A549 (cell line): ENCODE measurements at regions not wholly inside any gene's neighbourhood (a gene's known extent, or its start where the extent isn't known, plus 50 kb on each side); places are given as distances from the start of the nearest gene placed in this dataset.

Experiments used
- ATAC-seq, 2 experiments: fragments of 200-7000 bp in 1 of 2; fragments of >200 bp in 1 of 2; cut with Nextera tagmentation in 1 of 2; cut with Tn5 transposase in 1 of 2; 3 replicates each; pipeline versions ENCODE4 v1.8.0 to v1.9.1; 2018 to 2020; ENCODE audit warnings: mild to moderate bottlenecking in 1 of 2, moderate library complexity in 1 of 2
- CTCF ChIA-PET: fragments of 300-600 bp; sonication (Branson Sonifier 250); formaldehyde crosslinking; extraction: SDS; loops from one replicate; lab custom pipeline; 2021; ENCODE audit warnings: antibody characterized with exemption, inconsistent platforms; lab: Yijun Ruan, JAX
- POLR2A ChIA-PET: fragments of 350-600 bp; formaldehyde crosslinking; extraction: SDS; loops from one replicate; lab custom pipeline; 2021; ENCODE audit warnings: antibody characterized with exemption, inconsistent platforms; lab: Yijun Ruan, JAX
- DNase-seq, 2 experiments: peaks; one replicate each; pipeline versions ENCODE4 v3.0.0 to v3.0.0-alpha.2; 2011 to 2016; ENCODE audit warnings: low read depth in 1 of 2, low spot score in 1 of 2
- FAIRE-seq: peaks from 2 replicates; lab custom pipeline; 2011; peaks lifted over from hg19 to GRCh38; lab: Jason Lieb, UNC
- H3K27ac ChIP-seq, 2 experiments: fragments of >200 bp; sonication (Bioruptor Twin); formaldehyde crosslinking; 3 replicates each; pipeline ENCODE4 v1.5.1; 2016 to 2017
- H3K4me1 ChIP-seq: fragments of >200 bp; sonication (Bioruptor Twin); formaldehyde crosslinking; 3 replicates; pipeline ENCODE4 v1.6.1; 2016
- H3K4me2 ChIP-seq: fragments of >200 bp; sonication (Bioruptor Twin); formaldehyde crosslinking; 3 replicates; pipeline ENCODE4 v1.6.1; 2016
- H3K4me3 ChIP-seq: fragments of >200 bp; sonication (Bioruptor Twin); formaldehyde crosslinking; 3 replicates; pipeline ENCODE4 v1.5.1; 2016
- H3K9me3 ChIP-seq: fragments of >200 bp; sonication (Bioruptor Twin); formaldehyde crosslinking; 3 replicates; pipeline ENCODE4 v1.6.1; 2016
- BHLHE40 ChIP-seq: IDR thresholded peaks from 2 replicates; pipeline ENCODE4 v1.6.1; 2012; ENCODE audit warnings: low read depth, low read length, inconsistent platforms
- CEBPB ChIP-seq, 2 experiments: fragments of >200 bp in 1 of 2; sonication (Bioruptor Twin) in 1 of 2; formaldehyde crosslinking in 1 of 2; IDR thresholded peaks; 2 replicates each; pipeline ENCODE4 v1.6.1; 2012 to 2016
- CHD2 ChIP-seq: fragments of 150-350 bp; IDR thresholded peaks from 2 replicates; pipeline ENCODE4 v1.6.1; 2014; ENCODE audit warnings: low read length; ENCODE audit not compliant: partially characterized antibody
- CHD4 ChIP-seq: fragments of 200-600 bp; sonication (generic); IDR thresholded peaks from 2 replicates; pipeline ENCODE4 v1.6.1; 2016; ENCODE audit warnings: antibody characterized with exemption, mild to moderate bottlenecking, borderline replicate concordance
- EHMT2 ChIP-seq: fragments of 200-600 bp; sonication (generic); IDR thresholded peaks from 2 replicates; pipeline ENCODE4 v1.6.1; 2016; ENCODE audit warnings: antibody characterized with exemption, low read depth, mild to moderate bottlenecking, moderate library complexity
- EP300 ChIP-seq, 2 experiments: fragments of >200 bp; sonication (Bioruptor Twin); formaldehyde crosslinking; IDR thresholded peaks; 2 replicates in 1 of 2; 3 replicates in 1 of 2; pipeline ENCODE4 v1.6.1; 2016 to 2017
- FOSL2 ChIP-seq, 2 experiments: fragments of 450-650 bp in 1 of 2; fragments of >200 bp in 1 of 2; sonication (Bioruptor Twin) in 1 of 2; formaldehyde crosslinking; IDR thresholded peaks; 2 replicates each; pipeline versions ENCODE4 v1.5.0 to v1.6.1; 2016 to 2020; ENCODE audit warnings: mild to moderate bottlenecking in 1 of 2, moderate library complexity in 1 of 2
- GATA3 ChIP-seq: IDR thresholded peaks from 2 replicates; pipeline ENCODE4 v1.6.1; 2012; ENCODE audit warnings: borderline replicate concordance
- HOXA7 ChIP-seq: fragments of 250-450 bp; sonication (Bioruptor Pico); IDR thresholded peaks from 2 replicates; pipeline ENCODE4 v1.5.0; 2020; ENCODE audit warnings: mild to moderate bottlenecking, moderate library complexity
- HOXB13 ChIP-seq: fragments of 250-450 bp; sonication (Bioruptor Pico); IDR thresholded peaks from 2 replicates; pipeline ENCODE4 v1.5.0; 2020; ENCODE audit warnings: low read depth, mild to moderate bottlenecking, moderate library complexity
- HOXB5 ChIP-seq: fragments of 250-450 bp; sonication (Bioruptor Pico); IDR thresholded peaks from 2 replicates; pipeline ENCODE4 v1.5.0; 2020; ENCODE audit warnings: mild to moderate bottlenecking, moderate library complexity
- MAFK ChIP-seq: fragments of 450-650 bp; IDR thresholded peaks from 2 replicates; pipeline ENCODE4 v1.6.1; 2014; ENCODE audit not compliant: partially characterized antibody
- MYC ChIP-seq: IDR thresholded peaks from 2 replicates; pipeline ENCODE4 v1.6.1; 2012; ENCODE audit warnings: mild to moderate bottlenecking, inconsistent platforms, low read length, improper control_type of control experiment, borderline replicate concordance
- NPAS2 ChIP-seq: fragments of 250-450 bp; sonication (Bioruptor Pico); IDR thresholded peaks from 2 replicates; pipeline ENCODE4 v1.8.0; 2022; ENCODE audit warnings: mild to moderate bottlenecking, moderate library complexity, borderline replicate concordance
- POLR2A ChIP-seq: IDR thresholded peaks from 2 replicates; pipeline ENCODE4 v1.6.1; 2012; ENCODE audit warnings: mild to moderate bottlenecking, low read length
- POLR2AphosphoS2 ChIP-seq: conservative IDR thresholded peaks from 2 replicates; pipeline ENCODE4 v1.6.1; 2012; ENCODE audit warnings: low read length, improper control_type of control experiment, inconsistent platforms
- RAD21 ChIP-seq, 2 experiments: fragments of >200 bp in 1 of 2; sonication (Bioruptor Twin) in 1 of 2; formaldehyde crosslinking in 1 of 2; IDR thresholded peaks in 1 of 2; conservative IDR thresholded peaks in 1 of 2; 2 replicates in 1 of 2; 3 replicates in 1 of 2; pipeline ENCODE4 v1.6.1; 2012 to 2018; ENCODE audit warnings: inconsistent platforms in 1 of 2
- RCOR1 ChIP-seq: fragments of 150-350 bp; IDR thresholded peaks from 2 replicates; pipeline ENCODE4 v1.6.1; 2014; ENCODE audit warnings: antibody characterized with exemption, low read length, low read depth
- RFX5 ChIP-seq: fragments of 450-650 bp; IDR thresholded peaks from 2 replicates; pipeline ENCODE4 v1.7.1; 2014; ENCODE audit warnings: antibody characterized with exemption, mild to moderate bottlenecking, moderate library complexity
- ZFP36 ChIP-seq: fragments of 450-650 bp; IDR thresholded peaks from 2 replicates; pipeline ENCODE4 v1.6.1; 2014; ENCODE audit warnings: borderline replicate concordance; ENCODE audit not compliant: partially characterized antibody
- ZSCAN20 ChIP-seq: fragments of 250-450 bp; sonication (Bioruptor Pico); IDR thresholded peaks from 2 replicates; pipeline ENCODE4 v1.8.0; 2022; ENCODE audit warnings: mild to moderate bottlenecking, moderate library complexity
- WGBS: methylation state at CpG from one replicate; pipeline ENCODE4 v1.1.6; 2017; ENCODE audit errors: missing lambda C conversion rate; 5-methylcytosine and 5-hydroxymethylcytosine counted together
- TF ChIP-seq, protein P1 (sequence below): fragments of 250-450 bp; sonication (Bioruptor Pico); IDR thresholded peaks from 2 replicates; pipeline ENCODE4 v1.5.0; 2021; ENCODE audit warnings: mild to moderate bottlenecking, moderate library complexity, borderline replicate concordance

DNA sequence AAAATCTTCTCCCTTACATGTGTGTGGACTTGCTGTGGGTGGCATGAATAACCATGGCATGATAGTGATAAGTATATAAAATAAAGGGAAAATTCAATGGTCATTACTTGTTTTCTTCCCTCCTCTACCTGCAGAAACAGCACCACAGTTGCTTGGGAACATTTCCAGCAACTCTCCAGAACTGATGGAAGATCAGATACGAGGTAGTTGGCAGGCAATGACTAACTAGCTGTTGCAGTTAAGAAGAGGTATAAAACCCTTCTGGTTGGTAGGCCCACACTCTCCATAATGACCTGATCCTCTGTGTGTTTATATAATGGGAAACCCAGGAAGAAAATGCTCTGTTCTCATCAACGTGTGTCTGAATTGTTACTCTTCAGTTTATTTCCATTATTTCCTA lies 185.9 kb downstream of the SYK start:
- CTCF ChIA-PET = no interaction called here
- Histone ChIP-seq H3K9me3 (no peaks in the 10 kb centered on the region), H3K4me3 (no peak overlapping the region), H3K4me2 (no peak overlapping the region), H3K27ac (no peak overlapping the region), H3K4me1 (peaks cover 14% of the 10 kb centered on the region)
- POLR2A ChIA-PET = no interaction called here
- no peak for ATAC-seq
- no peak for DNase-seq
- no peak for FAIRE-seq
- WGBS = 66% methylated on average over 2 of the region's 2 CpGs
- TF ChIP-seq NPAS2 (CRISPR knock-in tag) = no peak

DNA sequence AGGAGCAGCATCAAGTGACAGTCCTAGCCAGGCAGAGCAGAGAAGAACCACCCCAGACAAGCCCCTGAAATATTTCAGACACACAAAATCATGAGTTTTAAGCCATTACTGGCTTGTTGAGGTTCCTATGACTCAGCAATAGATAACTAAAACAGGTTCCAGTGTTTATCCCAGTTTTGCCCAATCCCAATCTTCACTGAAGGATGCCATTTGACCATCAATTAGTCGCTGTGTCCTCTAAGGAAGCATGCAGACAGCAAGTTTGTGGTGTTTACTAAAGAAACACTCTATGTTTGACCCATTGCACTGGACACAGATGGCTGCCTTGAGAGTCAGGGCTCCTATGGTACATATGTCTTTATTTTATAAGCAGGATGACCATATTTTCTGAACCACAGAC lies 186.7 kb downstream of the SYK start:
- FAIRE-seq = no peak

DNA sequence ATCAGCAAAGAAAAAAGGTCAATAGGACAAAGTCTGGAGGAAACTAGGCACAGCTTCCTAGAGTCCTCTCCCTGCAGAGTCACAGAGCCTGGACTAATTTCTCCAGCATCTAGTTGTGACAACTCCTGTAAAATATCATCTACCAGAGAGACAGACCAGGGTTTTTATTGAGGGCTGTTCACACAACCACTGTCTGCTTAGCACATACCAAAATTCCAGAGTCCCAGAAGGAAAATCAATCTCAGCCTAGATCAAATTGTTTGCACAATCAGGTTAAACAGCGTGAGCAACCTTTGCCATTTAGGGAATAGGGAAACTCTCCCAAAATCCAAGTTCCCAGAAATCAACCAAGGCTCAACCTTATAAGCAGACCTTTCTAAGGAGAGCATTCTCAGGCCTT lies 190.3 kb downstream of the SYK start:
- ATAC-seq (peak; percentile 78 to 93), DNase-seq (peak in 1 of 2 experiments; percentile 56), FAIRE-seq (no peak)
- peaks cover 21% of the 10 kb centered on the region for H3K4me1 ChIP-seq
- CTCF ChIA-PET = interaction anchor here (1.2 to 2.3 kb wide), 2 partner anchors 77 to 433 kb away, joined by 3 to 8 read pairs; no protein-coding TSS in a partner anchor
- TF ChIP-seq GATA3 = peak; percentile 61
- TF ChIP-seq POLR2A = no peak
- peak; percentile 33 to 67; a peak in 3 of 4 replicates for TF ChIP-seq CEBPB (IDR thresholded peaks at IDR 0.05)
- TF ChIP-seq MAFK = peak; percentile 67
- TF ChIP-seq CHD2 = no peak
- WGBS = 5% methylated on average over 1 of the region's 1 CpG
- H3K4me2 ChIP-seq = peak overlapping the region; percentile 71
- H3K4me3 ChIP-seq = no peak overlapping the region
- 0 out of 3 replicates have a peak, but pooled peaks cover 2% of the 10 kb centered on the region for H3K9me3 ChIP-seq
- peak overlapping the region; percentile 72 to 74 for H3K27ac ChIP-seq
- POLR2A ChIA-PET = no interaction called here

More for the DNA sequence above, 186.7 kb downstream of the SYK start:
- CTCF ChIA-PET = no interaction called here
- POLR2A ChIA-PET = no interaction called here
- TF ChIP-seq CHD2 (no peak), EHMT2 (no peak), HOXB13 (CRISPR knock-in tag) (no peak), HOXB5 (CRISPR knock-in tag) (no peak), ZFP36 (no peak), RFX5 (no peak), RCOR1 (no peak), POLR2AphosphoS2 (no peak), MYC (no peak), FOSL2 (IDR thresholded peaks at IDR 0.05) (no peak), FOSL2 (CRISPR knock-in tag; IDR thresholded peaks at IDR 0.05) (no peak), BHLHE40 (no peak), EP300 (IDR thresholded peaks at IDR 0.05) (no peak), HOXA7 (CRISPR knock-in tag) (no peak), ZSCAN20 (CRISPR knock-in tag) (no peak), CHD4 (no peak), GATA3 (no peak), RAD21 (conservative IDR thresholded peaks at IDR 0.05 in 1 of 2, IDR thresholded peaks at IDR 0.05 in 1 of 2) (no peak)
- TF ChIP-seq, protein P1, sequence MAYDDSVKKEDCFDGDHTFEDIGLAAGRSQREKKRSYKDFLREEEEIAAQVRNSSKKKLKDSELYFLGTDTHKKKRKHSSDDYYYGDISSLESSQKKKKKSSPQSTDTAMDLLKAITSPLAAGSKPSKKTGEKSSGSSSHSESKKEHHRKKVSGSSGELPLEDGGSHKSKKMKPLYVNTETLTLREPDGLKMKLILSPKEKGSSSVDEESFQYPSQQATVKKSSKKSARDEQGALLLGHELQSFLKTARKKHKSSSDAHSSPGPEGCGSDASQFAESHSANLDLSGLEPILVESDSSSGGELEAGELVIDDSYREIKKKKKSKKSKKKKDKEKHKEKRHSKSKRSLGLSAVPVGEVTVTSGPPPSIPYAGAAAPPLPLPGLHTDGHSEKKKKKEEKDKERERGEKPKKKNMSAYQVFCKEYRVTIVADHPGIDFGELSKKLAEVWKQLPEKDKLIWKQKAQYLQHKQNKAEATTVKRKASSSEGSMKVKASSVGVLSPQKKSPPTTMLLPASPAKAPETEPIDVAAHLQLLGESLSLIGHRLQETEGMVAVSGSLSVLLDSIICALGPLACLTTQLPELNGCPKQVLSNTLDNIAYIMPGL = no peak
- H3K4me2 ChIP-seq = no peak overlapping the region
- ATAC-seq (no peak), DNase-seq (no peak)
- WGBS = 60% methylated on average over 1 of the region's 1 CpG
- H3K4me1 ChIP-seq = peaks cover 21% of the 10 kb centered on the region
- no peak overlapping the region for H3K27ac ChIP-seq
- H3K4me3 ChIP-seq = no peak overlapping the region
- H3K9me3 ChIP-seq = no peaks in the 10 kb centered on the region
